Superior temporal gyrus (tissue), 1 donor: ENCODE measurements at regions not wholly inside any gene's neighbourhood (a gene's known extent, or its start where the extent isn't known, plus 50 kb on each side); places are given as distances from the start of the nearest gene placed in this dataset.

Experiments used
- DNase-seq: peaks from one replicate; pipeline ENCODE4 v3.0.0-alpha.2; 2016; ENCODE audit errors: extremely low spot score

- DNase-seq, result no peak
These were observed 333.7 kb downstream of the SEC14L1 start for GRCh38 chr17:77474292-77474988.

- no peak for DNase-seq
These were observed 334.5 kb downstream of the SEC14L1 start for GRCh38 chr17:77475016-77475976.

GRCh38 chr17:77476006-77476405, 335.2 kb downstream of the SEC14L1 start:
- no peak for DNase-seq

GRCh38 chr17:77476498-77476897, 335.7 kb downstream of the SEC14L1 start:
- DNase-seq, result no peak

- DNase-seq, result peak; percentile 60
These were observed 336.4 kb downstream of the SEC14L1 start for GRCh38 chr17:77476931-77477805.

- DNase-seq, result no peak
These were observed 337.5 kb downstream of the SEC14L1 start for GRCh38 chr17:77478281-77478680.

GRCh38 chr17:77478899-77479298, 338.1 kb downstream of the SEC14L1 start:
- DNase-seq, result no peak

GRCh38 chr17:77479372-77480198, 338.8 kb downstream of the SEC14L1 start:
- no peak for DNase-seq

- no peak for DNase-seq
These were observed 339.4 kb downstream of the SEC14L1 start for GRCh38 chr17:77480199-77480508.

- no peak for DNase-seq
These were observed 339.9 kb downstream of the SEC14L1 start for GRCh38 chr17:77480509-77481215.

GRCh38 chr17:77481476-77482374, 341.0 kb downstream of the SEC14L1 start:
- DNase-seq, result no peak

- no peak for DNase-seq
These were observed 341.8 kb downstream of the SEC14L1 start for GRCh38 chr17:77482375-77483127.

GRCh38 chr17:77483128-77483598, 342.4 kb downstream of the SEC14L1 start:
- no peak for DNase-seq

- no peak for DNase-seq
These were observed 343.3 kb downstream of the SEC14L1 start for GRCh38 chr17:77484111-77484510.

- DNase-seq, result no peak
These were observed 344.5 kb downstream of the SEC14L1 start for GRCh38 chr17:77485089-77485833.

- DNase-seq, result no peak
These were observed 346.5 kb downstream of the SEC14L1 start for GRCh38 chr17:77487211-77487629.

- no peak for DNase-seq
These were observed 347.1 kb downstream of the SEC14L1 start for GRCh38 chr17:77487677-77488530.
